ENCODE measurements at regions not wholly inside any gene's neighbourhood (a gene's known extent, or its start where the extent isn't known, plus 50 kb on each side); places are given as distances from the start of the nearest gene placed in this dataset.

DNA sequence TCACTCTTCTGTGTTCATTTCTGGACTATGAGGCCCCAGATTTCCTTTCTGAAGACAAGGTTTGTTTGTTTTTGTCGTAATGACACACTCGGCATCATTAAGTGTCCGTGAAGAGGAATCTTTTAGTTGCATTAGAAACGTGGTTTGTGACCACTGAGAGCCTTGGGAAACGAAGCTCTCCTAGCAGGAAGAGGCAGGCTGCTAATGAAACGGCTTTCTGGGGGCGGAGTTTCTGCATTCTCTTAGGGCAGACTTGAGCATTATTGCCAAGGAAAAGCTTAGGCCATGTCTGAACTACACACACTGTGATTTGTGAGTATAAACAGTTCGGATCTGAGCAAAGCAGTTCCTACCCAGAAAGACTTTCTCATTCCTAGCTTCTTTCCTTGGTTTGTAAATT, 64.0 kb downstream of the SOX3 start:
- TF ChIP-seq CTCF (IDR thresholded peaks at IDR 0.05) (no peak), POLR2A (IDR thresholded peaks at IDR 0.05) (no peak)

Measured in lower leg skin (tissue), 3 donors.